Vagina (tissue), 2 donors: ENCODE measurements at regions not wholly inside any gene's neighbourhood (a gene's known extent, or its start where the extent isn't known, plus 50 kb on each side); places are given as distances from the start of the nearest gene placed in this dataset.
"Not testable (repeated sequence)": the region's sequence is repeated elsewhere in the genome, so short reads cannot be mapped to it uniquely, and the experiment has no call there.

Experiments
- DNase-seq, 2 donors: peaks; one replicate each; pipeline ENCODE4 v3.0.0-alpha.2; 2017; ENCODE audit errors: extremely low spot score in 2 of 2
- H3K27ac ChIP-seq: fragments of 200-600 bp; sonication (generic); one replicate; pipeline ENCODE4 v1.5.1; 2019
- H3K27me3 ChIP-seq: fragments of 200-600 bp; sonication (generic); one replicate; pipeline ENCODE4 v1.5.1; 2019
- H3K36me3 ChIP-seq, 2 donors: fragments of 200-600 bp; sonication (generic); one replicate each; pipeline ENCODE4 v1.5.1; 2017 to 2019
- H3K4me1 ChIP-seq: fragments of 200-600 bp; sonication (generic); one replicate; pipeline ENCODE4 v1.5.1; 2019
- H3K4me3 ChIP-seq, 2 donors: fragments of 200-600 bp; sonication (generic); 1 replicate in 1 of 2; 2 replicates in 1 of 2; pipeline ENCODE4 v1.5.1; 2016 to 2019
- H3K9me3 ChIP-seq: fragments of 200-600 bp; sonication (generic); one replicate; pipeline ENCODE4 v1.5.1; 2019
- POLR2A ChIP-seq, 2 donors: fragments of 450-650 bp; IDR thresholded peaks; one replicate each; pipeline ENCODE4 v1.6.1; 2017; ENCODE audit warnings: antibody characterized with exemption in 2 of 2, mild to moderate bottlenecking in 2 of 2, moderate library complexity in 2 of 2
- POLR2AphosphoS5 ChIP-seq, 2 donors: sonication (generic); formaldehyde crosslinking; IDR thresholded peaks; one replicate each; pipeline ENCODE4 v1.9.0; 2017; ENCODE audit warnings: antibody characterized with exemption in 2 of 2, mild to moderate bottlenecking in 2 of 2, low read depth in 1 of 2; ENCODE audit not compliant: insufficient read depth in 1 of 2
- intact Hi-C: fragments of 100-400 bp; cut with DNase I; formaldehyde crosslinking; loops from one replicate; pipeline ENCODE4 v1.15.1; 2023
- TF ChIP-seq, protein P1 (sequence below), 3 experiments: fragments of 450-650 bp in 2 of 3; fragments of 200-600 bp in 1 of 3; sonication (generic) in 1 of 3; IDR thresholded peaks; one replicate each; pipeline ENCODE4 v1.5.1; 2017 to 2019; ENCODE audit warnings: antibody characterized with exemption in 3 of 3, mild to moderate bottlenecking in 2 of 3, moderate library complexity in 2 of 3

DNA sequence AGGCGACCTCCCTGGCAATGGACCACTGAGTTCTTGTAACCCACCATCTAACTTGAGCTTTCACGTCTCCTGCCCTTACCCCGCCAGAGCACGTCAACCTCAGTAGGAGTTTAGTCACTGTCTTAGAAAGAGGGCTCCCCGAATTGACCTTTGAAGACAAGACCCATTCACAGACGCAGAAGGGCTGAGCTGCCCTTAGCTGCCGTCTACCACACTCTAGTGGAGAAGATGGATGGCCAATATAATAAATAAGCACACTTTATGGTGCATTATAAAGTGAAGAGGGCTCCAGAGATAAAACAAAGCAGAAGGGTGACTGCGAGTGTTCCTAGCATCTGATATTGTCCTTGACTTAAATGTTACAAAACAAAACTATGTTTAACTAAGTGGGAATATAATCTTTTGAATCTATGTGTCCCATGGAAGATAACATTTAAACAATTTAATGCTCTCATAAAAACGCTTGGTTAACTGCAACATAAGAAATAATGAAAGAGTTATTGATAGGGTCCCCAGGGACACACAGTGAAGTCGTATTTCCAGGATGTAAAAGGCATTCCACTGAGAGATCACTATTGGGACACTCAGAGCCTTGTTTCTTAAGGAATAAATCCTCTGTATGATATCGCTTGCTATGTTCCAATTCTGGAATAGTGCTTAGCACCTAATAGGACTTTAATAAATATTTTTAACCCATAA lies 261.1 kb downstream of the THBS2 start:
- Histone ChIP-seq H3K9me3 (no peaks in the 10 kb centered on the region), H3K27me3 (no peaks in the 10 kb centered on the region), H3K4me1 (peaks cover 6% of the 10 kb centered on the region), H3K27ac (no peak overlapping the region), H3K36me3 (no peaks in the 10 kb centered on the region), H3K4me3 (no peak overlapping the region)
- no peak for DNase-seq
- intact Hi-C loops = no loop called here
- no peak for TF ChIP-seq POLR2AphosphoS5 (IDR thresholded peaks at IDR 0.05; ENCODE audit: insufficient read depth in 1 of 2, low read depth in 1 of 2)
- TF ChIP-seq, protein P1, sequence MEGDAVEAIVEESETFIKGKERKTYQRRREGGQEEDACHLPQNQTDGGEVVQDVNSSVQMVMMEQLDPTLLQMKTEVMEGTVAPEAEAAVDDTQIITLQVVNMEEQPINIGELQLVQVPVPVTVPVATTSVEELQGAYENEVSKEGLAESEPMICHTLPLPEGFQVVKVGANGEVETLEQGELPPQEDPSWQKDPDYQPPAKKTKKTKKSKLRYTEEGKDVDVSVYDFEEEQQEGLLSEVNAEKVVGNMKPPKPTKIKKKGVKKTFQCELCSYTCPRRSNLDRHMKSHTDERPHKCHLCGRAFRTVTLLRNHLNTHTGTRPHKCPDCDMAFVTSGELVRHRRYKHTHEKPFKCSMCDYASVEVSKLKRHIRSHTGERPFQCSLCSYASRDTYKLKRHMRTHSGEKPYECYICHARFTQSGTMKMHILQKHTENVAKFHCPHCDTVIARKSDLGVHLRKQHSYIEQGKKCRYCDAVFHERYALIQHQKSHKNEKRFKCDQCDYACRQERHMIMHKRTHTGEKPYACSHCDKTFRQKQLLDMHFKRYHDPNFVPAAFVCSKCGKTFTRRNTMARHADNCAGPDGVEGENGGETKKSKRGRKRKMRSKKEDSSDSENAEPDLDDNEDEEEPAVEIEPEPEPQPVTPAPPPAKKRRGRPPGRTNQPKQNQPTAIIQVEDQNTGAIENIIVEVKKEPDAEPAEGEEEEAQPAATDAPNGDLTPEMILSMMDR (IDR thresholded peaks at IDR 0.05) = no peak
- TF ChIP-seq POLR2A (IDR thresholded peaks at IDR 0.05) = no peak

DNA sequence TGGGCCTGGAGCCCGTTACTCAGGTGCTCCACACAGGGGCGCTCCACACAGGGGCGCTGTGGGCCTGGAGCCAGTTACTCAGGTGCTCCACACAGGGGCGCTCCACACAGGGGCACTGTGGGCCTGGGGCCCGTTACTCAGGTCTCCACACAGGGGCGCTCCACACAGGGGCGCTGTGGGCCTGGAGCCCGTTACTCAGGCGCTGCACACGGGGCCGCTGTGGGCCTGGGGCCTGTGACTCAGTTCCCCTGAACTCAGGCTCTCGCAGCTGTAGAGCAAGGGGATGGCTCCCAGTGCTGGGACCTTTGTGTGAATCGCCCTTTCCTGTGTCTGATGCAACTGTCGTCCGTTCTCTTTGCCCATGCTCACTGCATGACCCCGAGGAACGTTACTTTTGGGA lies 262.0 kb downstream of the THBS2 start:
- intact Hi-C loops = not testable (repeated sequence)

DNA sequence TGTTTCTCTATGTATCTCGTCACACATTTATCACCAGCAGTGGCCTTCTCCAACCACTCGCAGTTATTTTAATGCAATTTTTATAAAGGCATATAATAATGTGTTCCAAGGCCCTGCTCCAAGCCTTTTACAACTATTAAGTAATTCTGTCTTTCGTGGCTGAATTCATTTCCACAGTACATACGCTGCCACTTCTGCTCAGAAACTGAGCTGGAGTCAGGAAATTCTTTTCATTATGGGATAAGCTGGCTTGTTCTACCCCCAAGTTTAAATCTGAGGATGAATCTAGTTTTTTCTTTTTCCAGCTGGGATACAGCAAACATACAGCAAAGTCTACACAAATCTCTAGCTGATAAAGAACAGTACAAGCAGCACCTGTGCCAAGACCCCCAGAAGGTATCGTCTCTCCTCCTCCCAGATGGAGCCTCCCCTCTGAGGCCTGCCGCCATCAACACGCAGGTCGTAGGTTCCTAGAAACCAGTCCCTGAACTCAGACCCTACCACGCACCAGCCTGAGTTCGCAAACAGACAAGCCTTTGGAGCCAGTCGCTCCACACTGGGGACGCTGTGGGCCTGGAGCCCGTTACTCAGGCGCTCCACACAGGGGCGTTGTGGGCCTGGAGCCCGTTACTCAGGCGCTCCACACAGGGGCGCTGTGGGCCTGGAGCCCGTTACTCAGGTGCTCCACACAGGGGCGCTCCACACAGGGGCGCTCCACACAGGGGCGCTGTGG lies 263.5 kb downstream of the THBS2 start:
- H3K4me1 ChIP-seq = peaks cover 6% of the 10 kb centered on the region
- H3K9me3 ChIP-seq = no peaks in the 10 kb centered on the region
- H3K27me3 ChIP-seq = no peaks in the 10 kb centered on the region
- DNase-seq = no peak
- peak overlapping the region; percentile 79 for H3K27ac ChIP-seq
- no peak for TF ChIP-seq POLR2AphosphoS5 (IDR thresholded peaks at IDR 0.05; ENCODE audit: insufficient read depth in 1 of 2, low read depth in 1 of 2)
- H3K4me3 ChIP-seq = no peak overlapping the region
- intact Hi-C loops = no loop called here
- no peaks in the 10 kb centered on the region for H3K36me3 ChIP-seq

More for the DNA sequence above, 262.0 kb downstream of the THBS2 start:
- not testable (repeated sequence) for H3K27me3 ChIP-seq, H3K4me1 ChIP-seq, H3K9me3 ChIP-seq, DNase-seq, H3K36me3 ChIP-seq, H3K27ac ChIP-seq, H3K4me3 ChIP-seq

DNA sequence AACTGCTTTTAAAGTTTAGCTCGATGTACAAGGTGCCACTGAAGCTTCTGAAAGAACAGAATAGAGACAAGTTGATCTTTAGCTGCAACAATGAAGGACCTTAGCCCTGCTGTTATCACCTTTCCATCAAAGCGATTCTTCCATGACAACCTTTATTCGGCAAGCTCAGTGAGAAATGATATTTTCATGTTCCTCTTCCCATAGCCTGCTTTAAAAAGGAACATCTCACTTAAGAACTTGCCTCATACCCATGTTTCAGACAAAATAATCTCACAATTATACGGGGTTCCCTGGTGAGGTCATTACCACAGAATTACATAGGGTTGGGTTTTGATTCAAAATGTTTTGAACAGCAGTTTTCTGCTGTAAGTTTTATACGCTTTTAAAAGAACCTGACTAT lies 264.2 kb downstream of the THBS2 start:
- no peaks in the 10 kb centered on the region for H3K27me3 ChIP-seq
- TF ChIP-seq, protein P1 (IDR thresholded peaks at IDR 0.05) = no peak
- TF ChIP-seq POLR2A (IDR thresholded peaks at IDR 0.05) = no peak
- TF ChIP-seq POLR2AphosphoS5 (IDR thresholded peaks at IDR 0.05; ENCODE audit: insufficient read depth in 1 of 2, low read depth in 1 of 2) = no peak
- intact Hi-C loops = no loop called here
- H3K36me3 ChIP-seq = no peaks in the 10 kb centered on the region
- peaks cover 6% of the 10 kb centered on the region for H3K4me1 ChIP-seq
- H3K27ac ChIP-seq = peak overlapping the region; percentile 79
- no peak for DNase-seq
- H3K9me3 ChIP-seq = no peaks in the 10 kb centered on the region
- no peak overlapping the region for H3K4me3 ChIP-seq

DNA sequence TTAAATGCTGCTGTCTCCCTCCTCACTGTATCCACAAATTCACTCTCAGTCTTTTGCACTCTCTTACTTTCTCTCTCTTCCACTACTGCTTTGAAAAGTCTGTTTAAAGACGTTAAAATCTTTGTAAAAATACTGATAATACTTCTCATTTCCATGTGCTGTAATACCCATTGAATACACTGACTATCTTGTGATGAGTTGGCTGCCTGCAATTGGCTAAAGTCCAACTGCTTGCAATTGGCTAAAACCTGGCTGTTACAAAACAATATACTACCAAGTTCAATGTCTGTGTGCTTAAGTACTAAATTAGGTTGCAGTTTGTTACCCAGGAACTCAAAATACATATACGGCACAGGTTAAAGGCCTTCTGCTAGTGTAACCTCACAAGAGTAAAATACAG lies 264.8 kb downstream of the THBS2 start:
- Histone ChIP-seq H3K4me1 (peaks cover 6% of the 10 kb centered on the region), H3K27me3 (no peaks in the 10 kb centered on the region), H3K9me3 (no peaks in the 10 kb centered on the region), H3K4me3 (no peak overlapping the region), H3K36me3 (no peaks in the 10 kb centered on the region), H3K27ac (peak overlapping the region; percentile 79)
- TF ChIP-seq POLR2AphosphoS5 (IDR thresholded peaks at IDR 0.05; ENCODE audit: insufficient read depth in 1 of 2, low read depth in 1 of 2) (no peak), POLR2A (IDR thresholded peaks at IDR 0.05) (no peak)
- TF ChIP-seq, protein P1 (IDR thresholded peaks at IDR 0.05) = no peak
- DNase-seq = no peak
- intact Hi-C loops = no loop called here

DNA sequence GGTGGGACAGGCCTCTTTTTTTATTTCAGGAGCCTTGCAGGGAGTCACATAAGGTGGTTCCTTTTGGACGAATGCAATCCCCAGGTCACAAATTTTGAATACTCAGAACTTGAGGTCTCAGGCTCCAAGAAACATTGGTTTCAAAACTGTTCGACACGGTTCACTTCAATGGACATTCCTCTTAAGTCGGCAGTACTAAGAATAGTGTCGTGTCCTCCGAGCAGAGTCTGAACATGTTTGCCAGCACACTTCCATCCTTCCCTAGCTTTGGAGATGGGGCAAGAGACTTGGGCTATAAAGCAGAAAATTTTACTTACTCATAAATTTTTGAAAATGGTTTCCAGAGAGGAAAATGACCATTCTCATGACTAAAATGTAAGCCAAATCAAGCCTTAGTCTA lies 265.4 kb downstream of the THBS2 start:
- peak overlapping the region; percentile 79 for H3K27ac ChIP-seq
- no peaks in the 10 kb centered on the region for H3K27me3 ChIP-seq
- TF ChIP-seq, protein P1 (IDR thresholded peaks at IDR 0.05) = no peak
- H3K4me3 ChIP-seq = no peak overlapping the region
- H3K36me3 ChIP-seq = no peaks in the 10 kb centered on the region
- peaks cover 6% of the 10 kb centered on the region for H3K4me1 ChIP-seq
- intact Hi-C loops = no loop called here
- H3K9me3 ChIP-seq = no peaks in the 10 kb centered on the region
- DNase-seq = no peak
